GM12874 (cell line): ENCODE measurements at regions not wholly inside any gene's neighbourhood (a gene's known extent, or its start where the extent isn't known, plus 50 kb on each side); places are given as distances from the start of the nearest gene placed in this dataset.

Experiments used
- TF ChIP-seq, protein P1 (sequence below): IDR thresholded peaks from 2 replicates; pipeline ENCODE4 v1.5.1; 2011; ENCODE audit warnings: low read depth, mild to moderate bottlenecking, control low read depth, low read length, moderate library complexity; ENCODE audit not compliant: insufficient read depth

DNA sequence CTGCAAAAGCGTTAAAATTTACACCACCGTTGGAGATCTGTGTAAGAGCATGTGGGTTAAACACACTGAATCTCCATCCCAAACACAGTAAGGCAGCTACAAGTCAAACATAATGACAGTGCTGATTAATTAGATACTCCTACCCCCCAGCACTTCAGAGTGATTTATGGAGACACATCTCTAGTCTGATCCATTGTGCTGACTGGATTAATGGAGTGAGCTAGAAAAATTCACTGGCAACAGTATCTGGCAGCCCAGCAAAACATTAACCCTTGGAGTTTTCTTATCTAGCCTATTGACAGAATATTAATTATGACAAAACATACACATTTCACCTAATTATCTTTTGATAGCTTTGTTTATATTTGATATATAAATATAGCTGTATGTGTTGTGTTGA lies 188.6 kb upstream of the ISL1 start:
- TF ChIP-seq, protein P1, sequence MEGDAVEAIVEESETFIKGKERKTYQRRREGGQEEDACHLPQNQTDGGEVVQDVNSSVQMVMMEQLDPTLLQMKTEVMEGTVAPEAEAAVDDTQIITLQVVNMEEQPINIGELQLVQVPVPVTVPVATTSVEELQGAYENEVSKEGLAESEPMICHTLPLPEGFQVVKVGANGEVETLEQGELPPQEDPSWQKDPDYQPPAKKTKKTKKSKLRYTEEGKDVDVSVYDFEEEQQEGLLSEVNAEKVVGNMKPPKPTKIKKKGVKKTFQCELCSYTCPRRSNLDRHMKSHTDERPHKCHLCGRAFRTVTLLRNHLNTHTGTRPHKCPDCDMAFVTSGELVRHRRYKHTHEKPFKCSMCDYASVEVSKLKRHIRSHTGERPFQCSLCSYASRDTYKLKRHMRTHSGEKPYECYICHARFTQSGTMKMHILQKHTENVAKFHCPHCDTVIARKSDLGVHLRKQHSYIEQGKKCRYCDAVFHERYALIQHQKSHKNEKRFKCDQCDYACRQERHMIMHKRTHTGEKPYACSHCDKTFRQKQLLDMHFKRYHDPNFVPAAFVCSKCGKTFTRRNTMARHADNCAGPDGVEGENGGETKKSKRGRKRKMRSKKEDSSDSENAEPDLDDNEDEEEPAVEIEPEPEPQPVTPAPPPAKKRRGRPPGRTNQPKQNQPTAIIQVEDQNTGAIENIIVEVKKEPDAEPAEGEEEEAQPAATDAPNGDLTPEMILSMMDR = no peak

DNA sequence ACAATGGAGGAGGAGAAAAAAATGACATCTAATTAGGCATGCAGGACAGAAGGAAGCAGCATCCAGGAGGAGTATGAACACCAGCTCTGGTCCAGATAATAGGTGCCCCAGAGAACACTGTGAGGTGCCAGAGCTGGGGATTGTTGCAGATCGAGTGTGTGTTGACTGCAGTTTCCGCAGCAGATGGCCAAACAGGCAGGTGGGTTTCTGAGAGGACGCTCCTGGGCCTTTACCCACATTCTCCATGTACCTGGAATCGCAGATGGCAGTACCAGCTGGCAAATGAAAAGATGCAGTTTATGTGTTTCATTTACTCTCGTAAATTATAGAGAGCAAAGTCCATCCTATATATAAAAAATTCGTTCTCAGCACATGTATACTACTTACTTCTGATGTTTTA lies 182.2 kb upstream of the ISL1 start:
- TF ChIP-seq, protein P1 = no peak

DNA sequence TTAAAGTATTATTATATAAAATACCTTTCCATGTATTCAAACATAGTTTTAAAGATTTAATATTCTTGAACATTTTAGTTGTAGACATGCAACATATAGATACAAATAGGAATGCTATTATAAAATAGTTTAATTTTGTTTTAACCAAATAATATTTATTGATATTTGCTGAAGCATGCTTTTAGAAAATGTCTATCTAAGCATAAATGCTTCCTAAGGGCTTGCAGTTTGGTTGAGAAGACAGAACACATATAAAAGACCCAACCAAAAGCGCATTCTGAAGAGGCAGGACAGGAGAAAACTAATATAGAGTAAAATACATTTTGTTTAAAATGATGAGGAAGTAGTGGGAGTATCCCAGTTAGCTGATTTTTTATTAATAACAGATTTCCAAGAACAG lies 181.5 kb upstream of the ISL1 start:
- TF ChIP-seq, protein P1 = no peak

DNA sequence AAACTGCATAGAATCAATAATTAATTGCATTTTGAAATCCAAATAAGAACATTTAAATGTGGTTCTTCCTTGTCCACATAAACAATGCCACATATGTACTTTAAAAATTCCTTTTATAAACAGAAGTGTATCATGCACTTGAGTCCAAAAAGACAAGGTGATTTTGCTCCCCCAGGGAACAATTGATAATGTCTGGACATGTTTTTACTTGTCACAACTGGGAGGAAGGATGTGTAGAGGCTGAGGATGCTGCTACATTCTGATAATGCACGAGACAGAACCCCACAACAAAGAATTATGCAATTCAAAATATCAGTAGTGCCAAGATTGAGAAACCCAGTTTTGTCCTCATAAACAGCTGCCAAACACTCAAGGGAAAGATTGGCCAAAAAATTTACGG lies 181.1 kb upstream of the ISL1 start:
- TF ChIP-seq, protein P1 = no peak

DNA sequence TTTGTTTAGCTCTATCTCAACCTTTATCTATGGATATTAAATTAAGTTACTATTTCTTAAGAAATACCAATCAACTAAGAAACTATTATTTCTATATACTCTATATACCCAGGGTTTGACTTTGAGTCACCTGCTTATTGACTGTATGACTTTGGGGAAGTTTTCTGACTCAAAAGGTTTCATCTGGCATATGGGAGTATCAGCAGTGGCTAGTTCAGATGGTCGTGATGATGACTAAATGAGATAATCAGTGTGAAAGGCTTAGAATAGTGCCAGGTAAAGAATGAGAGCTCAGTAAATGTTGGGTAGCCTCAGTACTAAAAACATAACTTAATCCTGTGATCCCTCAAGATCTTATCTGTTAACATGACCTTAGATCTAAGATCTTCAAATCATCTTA lies 179.7 kb upstream of the ISL1 start:
- TF ChIP-seq, protein P1 = no peak

DNA sequence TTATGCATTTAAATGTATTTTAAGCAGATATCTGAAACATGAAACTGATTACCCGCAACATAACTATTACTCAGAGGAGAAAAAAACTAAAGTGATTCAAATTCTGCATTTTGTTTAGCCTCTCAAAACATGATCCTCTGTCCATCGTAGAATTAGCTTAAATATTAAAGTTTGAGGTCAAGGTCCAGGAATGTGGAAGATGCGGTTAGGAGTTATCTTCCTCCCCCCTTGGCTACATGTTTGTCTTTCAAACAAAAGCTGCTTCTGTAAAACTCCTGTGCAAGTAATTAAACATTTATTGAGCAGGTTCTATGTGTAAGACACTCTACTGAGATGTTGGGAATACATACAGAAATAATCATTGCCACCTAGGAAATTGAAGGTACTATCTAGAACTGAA lies 175.0 kb upstream of the ISL1 start:
- TF ChIP-seq, protein P1 = no peak

DNA sequence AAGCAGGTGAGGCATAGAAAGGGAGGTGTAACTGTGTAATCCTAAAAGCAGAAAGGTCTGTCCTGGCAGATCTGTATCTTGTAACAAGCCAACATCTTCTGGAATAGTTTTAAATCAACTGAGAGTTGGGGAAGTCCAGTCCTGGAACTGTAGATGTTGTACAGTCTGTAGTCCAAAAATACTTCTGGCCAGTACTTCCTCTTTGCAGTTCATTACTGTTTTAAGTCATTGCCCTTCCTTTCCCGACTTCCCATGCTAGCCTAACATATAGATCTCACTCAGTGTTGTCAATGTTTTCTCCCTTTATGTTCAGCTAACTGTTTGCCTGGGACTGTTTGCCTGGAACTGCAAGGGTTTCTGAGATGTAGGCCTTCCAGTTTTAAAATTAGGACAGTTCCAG lies 168.5 kb upstream of the ISL1 start:
- TF ChIP-seq, protein P1 = no peak
